ENCODE measurements at regions not wholly inside any gene's neighbourhood (a gene's known extent, or its start where the extent isn't known, plus 50 kb on each side); places are given as distances from the start of the nearest gene placed in this dataset.

- Histone ChIP-seq H3K9me3 (ENCODE audit: low read depth, low read length, poor library complexity, severe bottlenecking) (peaks cover 3% of the 10 kb centered on the region), H3K27ac (ENCODE audit: low read depth, low read length, poor library complexity, severe bottlenecking) (no peak overlapping the region), H3K27me3 (replicated peaks; ENCODE audit: insufficient read depth, low read depth, low read length, poor library complexity) (no peaks in the 10 kb centered on the region), H3K4me3 (ENCODE audit: low read depth, low read length, poor library complexity, severe bottlenecking) (no peak overlapping the region), H3K4me1 (ENCODE audit: insufficient read depth, low read length, poor library complexity, severe bottlenecking) (no peaks in the 10 kb centered on the region), H3K36me3 (ENCODE audit: insufficient read depth, low read length, poor library complexity, severe bottlenecking) (no peaks in the 10 kb centered on the region)
- ChIA-PET POLR2A (ENCODE audit: low non-redundant PET) (no interaction called here), CTCF (no interaction called here)
- intact Hi-C loops (cut with micrococcal nuclease; ENCODE audit: unreplicated experiment) = no loop called here
- no peak for DNase-seq (ENCODE audit: low spot score)
- TF ChIP-seq CTCF (conservative IDR thresholded peaks at IDR 0.05; ENCODE audit: low read depth, low read length) = no peak
- no peak for TF ChIP-seq EZH2 (IDR thresholded peaks at IDR 0.05; ENCODE audit: borderline replicate concordance, low read depth, low read length, poor library complexity, severe bottlenecking)
- BruUV-seq (replicated peaks) = no TSS peak
Measured at GRCh38 chr13:111486801-111487200, 166.4 kb downstream of the TEX29 start.

GRCh38 chr13:111488486-111489132, 168.2 kb downstream of the TEX29 start:
- POLR2A ChIA-PET (ENCODE audit: low non-redundant PET) = no interaction called here
- CTCF ChIA-PET = no interaction called here
- Histone ChIP-seq H3K4me1 (ENCODE audit: insufficient read depth, low read length, poor library complexity, severe bottlenecking) (no peaks in the 10 kb centered on the region), H3K4me3 (ENCODE audit: low read depth, low read length, poor library complexity, severe bottlenecking) (no peak overlapping the region), H3K9me3 (ENCODE audit: low read depth, low read length, poor library complexity, severe bottlenecking) (peaks cover 3% of the 10 kb centered on the region), H3K27me3 (replicated peaks; ENCODE audit: insufficient read depth, low read depth, low read length, poor library complexity) (peaks cover 4% of the 10 kb centered on the region), H3K27ac (ENCODE audit: low read depth, low read length, poor library complexity, severe bottlenecking) (no peak overlapping the region), H3K36me3 (ENCODE audit: insufficient read depth, low read length, poor library complexity, severe bottlenecking) (no peaks in the 10 kb centered on the region)
- no TSS peak for BruUV-seq (replicated peaks)
- no peak for DNase-seq (ENCODE audit: low spot score)
- TF ChIP-seq EZH2 (IDR thresholded peaks at IDR 0.05; ENCODE audit: borderline replicate concordance, low read depth, low read length, poor library complexity, severe bottlenecking) (no peak), CTCF (conservative IDR thresholded peaks at IDR 0.05; ENCODE audit: low read depth, low read length) (no peak)
- intact Hi-C loops (cut with micrococcal nuclease; ENCODE audit: unreplicated experiment) = no loop called here

GRCh38 chr13:111489301-111489700, 168.9 kb downstream of the TEX29 start:
- TF ChIP-seq EZH2 (IDR thresholded peaks at IDR 0.05; ENCODE audit: borderline replicate concordance, low read depth, low read length, poor library complexity, severe bottlenecking) (no peak), CTCF (conservative IDR thresholded peaks at IDR 0.05; ENCODE audit: low read depth, low read length) (no peak)
- peaks cover 4% of the 10 kb centered on the region for H3K27me3 ChIP-seq (replicated peaks; ENCODE audit: insufficient read depth, low read depth, low read length, poor library complexity)
- BruUV-seq (replicated peaks) = no TSS peak
- POLR2A ChIA-PET (ENCODE audit: low non-redundant PET) = no interaction called here
- intact Hi-C loops (cut with micrococcal nuclease; ENCODE audit: unreplicated experiment) = no loop called here
- no peak overlapping the region for H3K27ac ChIP-seq (ENCODE audit: low read depth, low read length, poor library complexity, severe bottlenecking)
- no peak overlapping the region for H3K4me3 ChIP-seq (ENCODE audit: low read depth, low read length, poor library complexity, severe bottlenecking)
- no peak for DNase-seq (ENCODE audit: low spot score)
- no peaks in the 10 kb centered on the region for H3K4me1 ChIP-seq (ENCODE audit: insufficient read depth, low read length, poor library complexity, severe bottlenecking)
- no peaks in the 10 kb centered on the region for H3K36me3 ChIP-seq (ENCODE audit: insufficient read depth, low read length, poor library complexity, severe bottlenecking)
- H3K9me3 ChIP-seq (ENCODE audit: low read depth, low read length, poor library complexity, severe bottlenecking) = peaks cover 3% of the 10 kb centered on the region
- CTCF ChIA-PET = no interaction called here
